ENCODE measurements at regions not wholly inside any gene's neighbourhood (a gene's known extent, or its start where the extent isn't known, plus 50 kb on each side); places are given as distances from the start of the nearest gene placed in this dataset.

DNA sequence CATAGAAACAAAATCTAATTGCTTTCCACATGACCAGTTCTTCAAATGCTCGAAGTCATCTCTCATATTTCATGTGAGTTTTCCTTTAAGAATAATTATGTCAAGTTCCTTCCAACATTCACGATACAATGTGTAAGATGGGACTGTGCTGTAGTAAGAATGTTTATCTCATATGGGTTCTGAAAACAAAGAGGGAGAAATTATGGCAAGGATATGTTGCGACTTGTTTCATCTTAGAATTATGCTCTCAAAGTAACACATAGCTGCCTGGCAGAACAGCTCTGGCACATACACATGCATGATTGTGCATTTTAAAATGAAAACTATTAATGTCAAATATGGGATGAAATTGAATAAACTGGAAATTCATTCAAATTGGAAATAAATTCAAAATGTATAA is 314.8 kb upstream of the ACVR2A start:
- no peak for DNase-seq (ENCODE audit: low read depth)
- TF ChIP-seq, protein P1, sequence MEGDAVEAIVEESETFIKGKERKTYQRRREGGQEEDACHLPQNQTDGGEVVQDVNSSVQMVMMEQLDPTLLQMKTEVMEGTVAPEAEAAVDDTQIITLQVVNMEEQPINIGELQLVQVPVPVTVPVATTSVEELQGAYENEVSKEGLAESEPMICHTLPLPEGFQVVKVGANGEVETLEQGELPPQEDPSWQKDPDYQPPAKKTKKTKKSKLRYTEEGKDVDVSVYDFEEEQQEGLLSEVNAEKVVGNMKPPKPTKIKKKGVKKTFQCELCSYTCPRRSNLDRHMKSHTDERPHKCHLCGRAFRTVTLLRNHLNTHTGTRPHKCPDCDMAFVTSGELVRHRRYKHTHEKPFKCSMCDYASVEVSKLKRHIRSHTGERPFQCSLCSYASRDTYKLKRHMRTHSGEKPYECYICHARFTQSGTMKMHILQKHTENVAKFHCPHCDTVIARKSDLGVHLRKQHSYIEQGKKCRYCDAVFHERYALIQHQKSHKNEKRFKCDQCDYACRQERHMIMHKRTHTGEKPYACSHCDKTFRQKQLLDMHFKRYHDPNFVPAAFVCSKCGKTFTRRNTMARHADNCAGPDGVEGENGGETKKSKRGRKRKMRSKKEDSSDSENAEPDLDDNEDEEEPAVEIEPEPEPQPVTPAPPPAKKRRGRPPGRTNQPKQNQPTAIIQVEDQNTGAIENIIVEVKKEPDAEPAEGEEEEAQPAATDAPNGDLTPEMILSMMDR (IDR thresholded peaks at IDR 0.05; ENCODE audit: control insufficient read depth, insufficient read depth, low read depth, low read length, missing control alignments): no peak
- H3K4me3 ChIP-seq (ENCODE audit: control insufficient read depth, low read depth, low read length): no peak overlapping the region

DNA sequence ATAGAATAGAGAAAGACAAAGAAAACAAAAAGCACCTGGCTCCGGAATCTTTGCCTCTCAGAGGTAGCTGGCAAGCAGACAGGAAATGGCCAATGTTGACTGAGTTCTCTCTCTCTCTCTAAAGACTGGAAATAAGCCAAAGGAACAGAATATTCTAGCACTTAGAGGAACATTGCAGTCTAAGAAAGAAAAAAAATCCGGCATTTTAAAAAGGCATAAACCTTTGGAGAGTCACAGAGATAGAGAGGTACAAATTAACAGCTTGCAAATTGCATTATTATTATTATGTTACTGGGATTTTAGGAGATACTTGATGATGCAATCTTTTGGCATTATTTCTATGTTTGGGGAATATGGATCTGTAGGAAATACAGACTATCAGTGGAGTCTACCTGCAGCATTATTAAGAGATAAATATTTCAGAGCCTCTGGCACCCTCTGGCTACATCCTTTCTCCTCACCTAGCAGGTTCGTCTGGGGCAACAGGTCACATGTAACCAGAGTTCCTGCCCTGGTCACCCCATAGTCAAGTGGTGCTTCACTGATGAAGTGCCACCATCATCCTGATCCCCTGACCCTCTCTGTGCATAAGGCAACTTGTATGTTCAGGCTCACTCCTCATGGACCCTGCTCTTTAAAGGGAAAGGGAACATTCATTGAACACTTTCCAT is 318.9 kb upstream of the ACVR2A start:
- DNase-seq (ENCODE audit: low read depth): no peak
- TF ChIP-seq, protein P1 (IDR thresholded peaks at IDR 0.05; ENCODE audit: control insufficient read depth, insufficient read depth, low read depth, low read length, missing control alignments): no peak

DNA sequence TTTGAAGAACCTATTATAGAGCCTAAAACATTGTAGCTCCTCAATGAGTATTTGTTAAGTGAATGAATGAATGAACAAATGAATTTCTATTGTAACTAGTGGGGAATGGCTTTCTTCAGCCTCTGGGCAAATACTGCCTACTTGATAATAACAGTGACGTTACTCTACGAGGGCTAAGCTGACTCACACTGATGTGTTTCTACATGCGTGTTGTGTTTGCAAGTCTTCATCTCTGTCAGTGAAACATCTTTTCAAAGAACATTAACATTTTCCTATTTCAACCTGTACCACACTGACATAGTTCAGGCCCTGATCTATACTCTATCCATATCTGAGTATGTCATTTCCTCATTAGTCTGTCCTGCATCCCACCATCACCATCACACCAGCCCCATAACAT is 319.9 kb upstream of the ACVR2A start:
- TF ChIP-seq, protein P1 (IDR thresholded peaks at IDR 0.05; ENCODE audit: control insufficient read depth, insufficient read depth, low read depth, low read length, missing control alignments): no peak
- DNase-seq (ENCODE audit: low read depth): no peak
- no peak overlapping the region for H3K4me3 ChIP-seq (ENCODE audit: control insufficient read depth, low read depth, low read length)

More for the DNA sequence above, 318.9 kb upstream of the ACVR2A start:
- H3K4me3 ChIP-seq (ENCODE audit: control insufficient read depth, low read depth, low read length): no peak overlapping the region

DNA sequence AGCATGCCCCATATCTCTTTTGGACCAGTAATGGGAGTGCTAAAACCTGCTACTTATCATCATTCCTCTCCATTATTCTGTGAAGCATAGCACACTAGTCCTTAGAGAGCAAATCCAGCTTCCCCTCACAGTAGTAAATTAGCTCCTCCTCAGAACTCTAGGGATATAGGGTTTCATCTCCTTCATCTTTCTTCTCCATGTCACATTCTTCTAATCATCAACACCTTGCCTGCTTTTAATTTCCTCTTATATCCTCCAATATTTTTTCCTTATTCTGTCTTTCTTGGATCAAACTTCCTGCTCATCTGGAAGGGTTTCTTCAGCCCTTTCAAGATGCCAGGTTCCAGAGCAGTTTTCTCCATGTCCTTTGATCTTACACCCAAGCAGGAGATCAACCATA is 321.4 kb upstream of the ACVR2A start:
- DNase-seq (ENCODE audit: low read depth): no peak
- TF ChIP-seq, protein P1 (IDR thresholded peaks at IDR 0.05; ENCODE audit: control insufficient read depth, insufficient read depth, low read depth, low read length, missing control alignments): no peak
- no peak overlapping the region for H3K4me3 ChIP-seq (ENCODE audit: control insufficient read depth, low read depth, low read length)

DNA sequence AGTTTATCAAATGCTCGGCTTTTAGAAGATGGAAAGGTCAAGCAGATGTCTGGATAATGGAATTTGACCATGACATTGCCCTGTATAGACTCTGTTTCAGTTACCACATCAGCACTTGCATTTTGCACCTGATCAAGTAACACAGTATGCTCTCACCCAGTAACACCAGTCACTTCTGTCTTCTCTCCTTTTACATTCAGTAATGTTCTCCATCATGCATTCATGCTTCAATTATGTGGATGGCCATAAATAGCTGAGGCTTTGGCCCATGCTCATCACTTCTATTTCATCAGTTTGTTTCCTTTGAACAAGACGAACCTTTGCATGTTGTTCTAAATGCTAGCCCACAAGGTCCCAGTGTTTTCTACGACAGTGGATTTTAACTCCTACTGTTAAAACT is 322.9 kb upstream of the ACVR2A start:
- DNase-seq (ENCODE audit: low read depth): no peak
- TF ChIP-seq, protein P1 (IDR thresholded peaks at IDR 0.05; ENCODE audit: control insufficient read depth, insufficient read depth, low read depth, low read length, missing control alignments): no peak
- H3K4me3 ChIP-seq (ENCODE audit: control insufficient read depth, low read depth, low read length): no peak overlapping the region

DNA sequence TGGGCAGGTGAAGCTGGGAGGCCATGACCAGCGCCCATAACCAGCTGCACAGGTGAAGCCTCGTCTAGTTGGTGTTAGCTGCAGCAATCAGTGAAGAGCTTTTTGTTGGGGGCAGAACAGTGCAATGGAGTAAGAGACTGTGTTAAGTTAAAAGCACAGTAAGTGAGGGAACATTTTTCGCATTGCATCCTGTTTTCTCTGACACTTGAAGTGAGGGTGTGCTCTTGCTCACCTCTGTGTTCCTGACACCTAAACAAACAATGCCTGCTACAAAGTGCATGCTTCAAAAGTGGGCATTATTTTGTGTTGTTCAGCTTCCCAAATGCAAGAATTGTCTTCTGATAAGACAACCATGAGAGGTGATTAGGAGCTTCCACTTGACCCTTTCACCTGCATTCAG is 324.0 kb upstream of the ACVR2A start:
- TF ChIP-seq, protein P1 (IDR thresholded peaks at IDR 0.05; ENCODE audit: control insufficient read depth, insufficient read depth, low read depth, low read length, missing control alignments): no peak
- H3K4me3 ChIP-seq (ENCODE audit: control insufficient read depth, low read depth, low read length): no peak overlapping the region
- no peak for DNase-seq (ENCODE audit: low read depth)
